ENCODE measurements at regions not wholly inside any gene's neighbourhood (a gene's known extent, or its start where the extent isn't known, plus 50 kb on each side); places are given as distances from the start of the nearest gene placed in this dataset.
A peak's percentile ranks its signal among the peaks of the same experiment; 100 is the strongest.

- no peak for DNase-seq (ENCODE audit: extremely low spot score)
- H3K36me3 ChIP-seq = no peaks in the 10 kb centered on the region
- peaks cover 0 to 5% (median 2%) of the 10 kb centered on the region in 4 donors for H3K9me3 ChIP-seq
- no peaks in the 10 kb centered on the region for H3K4me1 ChIP-seq
- H3K4me3 ChIP-seq = no peak overlapping the region
- no peak overlapping the region for H3K27ac ChIP-seq (replicated peaks in 1 of 4)
- TF ChIP-seq POLR2AphosphoS5 (IDR thresholded peaks at IDR 0.05) (no peak), CTCF (IDR thresholded peaks at IDR 0.05) (no peak), POLR2A (IDR thresholded peaks at IDR 0.05; ENCODE audit: low read depth) (no peak), EP300 (IDR thresholded peaks at IDR 0.05) (no peak)
- intact Hi-C loops (cut with DNase I) = no loop called here
- H3K27me3 ChIP-seq = no peaks in the 10 kb centered on the region
Measured at GRCh38 chr13:57531256-57531655, 100.3 kb upstream of the PCDH17 start.

GRCh38 chr13:57546942-57547341 lies 84.6 kb upstream of the PCDH17 start:
- TF ChIP-seq CTCF (IDR thresholded peaks at IDR 0.05) = no peak
- no peak for TF ChIP-seq POLR2A (IDR thresholded peaks at IDR 0.05; ENCODE audit: low read depth)
- TF ChIP-seq POLR2AphosphoS5 (IDR thresholded peaks at IDR 0.05) = no peak
- TF ChIP-seq EP300 (IDR thresholded peaks at IDR 0.05) = no peak
- Histone ChIP-seq H3K36me3 (no peaks in the 10 kb centered on the region), H3K4me1 (no peaks in the 10 kb centered on the region), H3K27me3 (no peaks in the 10 kb centered on the region), H3K9me3 (no peaks in the 10 kb centered on the region), H3K4me3 (no peak overlapping the region), H3K27ac (replicated peaks in 1 of 4) (no peak overlapping the region)
- DNase-seq (ENCODE audit: extremely low spot score) = no peak
- intact Hi-C loops (cut with DNase I) = no loop called here

GRCh38 chr13:57552437-57552836 lies 79.1 kb upstream of the PCDH17 start:
- no peak for DNase-seq (ENCODE audit: extremely low spot score)
- TF ChIP-seq EP300 (IDR thresholded peaks at IDR 0.05) (no peak), POLR2AphosphoS5 (IDR thresholded peaks at IDR 0.05) (no peak), POLR2A (IDR thresholded peaks at IDR 0.05; ENCODE audit: low read depth) (no peak)
- WGBS = 71% methylated on average over 3 of the region's 3 CpGs
- H3K27me3 ChIP-seq = no peaks in the 10 kb centered on the region
- H3K4me3 ChIP-seq = no peak overlapping the region
- H3K9me3 ChIP-seq = peaks cover 0 to 11% (median 2%) of the 10 kb centered on the region in 4 donors
- H3K27ac ChIP-seq (replicated peaks in 1 of 4) = no peak overlapping the region
- H3K36me3 ChIP-seq = no peaks in the 10 kb centered on the region
- no peaks in the 10 kb centered on the region for H3K4me1 ChIP-seq
- intact Hi-C loops (cut with DNase I) = no loop called here

GRCh38 chr13:57553932-57554331 lies 77.6 kb upstream of the PCDH17 start:
- Histone ChIP-seq H3K4me3 (no peak overlapping the region), H3K27me3 (no peaks in the 10 kb centered on the region), H3K36me3 (no peaks in the 10 kb centered on the region), H3K9me3 (peaks cover 0 to 11% (median 2%) of the 10 kb centered on the region in 4 donors), H3K27ac (replicated peaks in 1 of 4) (no peak overlapping the region), H3K4me1 (no peaks in the 10 kb centered on the region)
- WGBS = 86% methylated on average over 1 of the region's 1 CpG
- DNase-seq (ENCODE audit: extremely low spot score) = no peak
- intact Hi-C loops (cut with DNase I) = no loop called here
- TF ChIP-seq POLR2AphosphoS5 (IDR thresholded peaks at IDR 0.05) = no peak
- no peak for TF ChIP-seq POLR2A (IDR thresholded peaks at IDR 0.05; ENCODE audit: low read depth)
- no peak for TF ChIP-seq CTCF (IDR thresholded peaks at IDR 0.05)
- TF ChIP-seq EP300 (IDR thresholded peaks at IDR 0.05) = no peak

- intact Hi-C loops (cut with DNase I) = no loop called here
- Histone ChIP-seq H3K4me1 (no peaks in the 10 kb centered on the region), H3K36me3 (no peaks in the 10 kb centered on the region), H3K27me3 (no peaks in the 10 kb centered on the region), H3K4me3 (no peak overlapping the region), H3K9me3 (peaks cover 0 to 8% (median 2%) of the 10 kb centered on the region in 4 donors), H3K27ac (replicated peaks in 1 of 4) (no peak overlapping the region)
- WGBS = 14% methylated on average over 4 of the region's 4 CpGs
- TF ChIP-seq EP300 (IDR thresholded peaks at IDR 0.05) (no peak), CTCF (IDR thresholded peaks at IDR 0.05) (peak in 1 of 3 experiments; percentile 11), POLR2AphosphoS5 (IDR thresholded peaks at IDR 0.05) (no peak)
- no peak for DNase-seq (ENCODE audit: extremely low spot score)
Measured at GRCh38 chr13:57558051-57558467, 73.5 kb upstream of the PCDH17 start.

Measured in esophagus muscularis mucosa (tissue), 4 donors.